B cell (primary cell): ENCODE measurements at regions not wholly inside any gene's neighbourhood (a gene's known extent, or its start where the extent isn't known, plus 50 kb on each side); places are given as distances from the start of the nearest gene placed in this dataset.
"Not testable (repeated sequence)": the region's sequence is repeated elsewhere in the genome, so short reads cannot be mapped to it uniquely, and the experiment has no call there.

Experiments used
- ATAC-seq: fragments of 200-7000 bp; cut with Tn5 transposase; one replicate; pipeline ENCODE4 v1.10.0; 2021; ENCODE audit warnings: low read depth, mild to moderate bottlenecking, moderate number of reproducible peaks, moderate library complexity
- CTCF ChIA-PET: fragments of 350-600 bp; sonication (Branson Sonifier 250); formaldehyde crosslinking; loops from one replicate; lab custom pipeline; 2021; ENCODE audit warnings: antibody characterized with exemption, inconsistent platforms; lab: Charles Lee
- POLR2A ChIA-PET: fragments of 350-600 bp; sonication (Branson Sonifier 250); formaldehyde crosslinking; loops from one replicate; lab custom pipeline; 2021; ENCODE audit warnings: antibody characterized with exemption; lab: Charles Lee
- DNase-seq: peaks from one replicate; pipeline ENCODE4 v3.0.0; 2013
- H2AFZ ChIP-seq: 2 replicates; pipeline ENCODE4 v1.6.1; 2012; ENCODE audit warnings: mild to moderate bottlenecking, low read depth, low read length; ENCODE audit not compliant: insufficient read depth, poor library complexity, severe bottlenecking
- H3K27ac ChIP-seq, 2 donors: 1 replicate in 1 of 2; 2 replicates in 1 of 2; pipeline ENCODE4 v1.5.1; 2012 to 2013; ENCODE audit warnings: low read length in 2 of 2, mild to moderate bottlenecking in 2 of 2, moderate library complexity in 1 of 2
- H3K27me3 ChIP-seq, 4 experiments: fragments of 200-600 bp in 1 of 4; sonication (generic) in 1 of 4; replicated peaks in 1 of 4; 1 replicate in 2 of 4; 2 replicates in 2 of 4; pipeline versions ENCODE4 v1.6.1 to v1.7.0; 2013 to 2016; ENCODE audit warnings: low read length in 3 of 4, mild to moderate bottlenecking in 2 of 4, mixed read lengths in 1 of 4, moderate library complexity in 1 of 4; ENCODE audit not compliant: insufficient read depth in 4 of 4, control insufficient read depth in 3 of 4; ENCODE audit errors: control extremely low read depth in 1 of 4
- H3K36me3 ChIP-seq, 2 experiments: replicated peaks in 1 of 2; 1 replicate in 1 of 2; 2 replicates in 1 of 2; pipeline versions ENCODE4 v1.6.1 to v1.7.1; 2013; ENCODE audit warnings: low read length in 1 of 2; ENCODE audit not compliant: insufficient read depth in 2 of 2, control insufficient read depth in 1 of 2; ENCODE audit errors: control extremely low read depth in 1 of 2, extremely low read depth in 1 of 2
- H3K4me1 ChIP-seq, 2 donors: fragments of 200-600 bp in 1 of 2; sonication (generic) in 1 of 2; 1 replicate in 1 of 2; 2 replicates in 1 of 2; pipeline versions ENCODE4 v1.5.1 to v1.6.1; 2013 to 2017; ENCODE audit warnings: low read length in 2 of 2; ENCODE audit not compliant: control insufficient read depth in 2 of 2, insufficient read depth in 2 of 2
- H3K4me2 ChIP-seq: replicated peaks from 2 replicates; pipeline ENCODE3; 2012; ENCODE audit warnings: mild to moderate bottlenecking, low read depth, low read length; ENCODE audit not compliant: poor library complexity, severe bottlenecking
- H3K4me3 ChIP-seq, 5 experiments: fragments of 200-600 bp in 1 of 5; sonication (generic) in 1 of 5; 1 replicate in 3 of 5; 2 replicates in 2 of 5; pipeline versions ENCODE4 v1.5.1 to v1.7.0; 2011 to 2016; ENCODE audit warnings: low read length in 4 of 5, mild to moderate bottlenecking in 4 of 5, low read depth in 2 of 5, control low read depth in 1 of 5, moderate library complexity in 1 of 5; ENCODE audit not compliant: insufficient read depth in 1 of 5; ENCODE audit errors: control extremely low read depth in 1 of 5, extremely low read depth in 1 of 5
- H3K79me2 ChIP-seq: fragments of 200-600 bp; sonication (generic); one replicate; pipeline ENCODE4 v1.6.0; 2016; ENCODE audit warnings: low read length; ENCODE audit not compliant: control insufficient read depth, insufficient read depth
- H3K9ac ChIP-seq: fragments of 200-600 bp; sonication (generic); 2 replicates; pipeline ENCODE4 v1.6.1; 2017; ENCODE audit warnings: mild to moderate bottlenecking, low read length, moderate library complexity
- H3K9me3 ChIP-seq, 3 donors: one replicate each; pipeline versions ENCODE4 v1.6.1 to v1.7.1; 2013; ENCODE audit warnings: low read length in 2 of 3; ENCODE audit not compliant: control insufficient read depth in 2 of 3, insufficient read depth in 1 of 3; ENCODE audit errors: control extremely low read depth in 1 of 3
- H4K20me1 ChIP-seq: 2 replicates; pipeline ENCODE4 v1.6.0; 2012; ENCODE audit warnings: mild to moderate bottlenecking, low read length; ENCODE audit not compliant: insufficient read depth, control insufficient read depth, poor library complexity, severe bottlenecking
- H3K27ac Mint-ChIP-seq: one replicate; pipeline ENCODE4 v1.8.0; 2021; ENCODE audit warnings: mixed read lengths
- H3K27me3 Mint-ChIP-seq: one replicate; pipeline ENCODE4 v1.8.0; 2021; ENCODE audit warnings: mixed read lengths
- H3K4me1 Mint-ChIP-seq: one replicate; pipeline ENCODE4 v1.8.0; 2021; ENCODE audit warnings: mixed read lengths
- H3K4me3 Mint-ChIP-seq: one replicate; pipeline ENCODE4 v1.8.0; 2021; ENCODE audit warnings: mixed read lengths
- H3K9me3 Mint-ChIP-seq: one replicate; pipeline ENCODE4 v1.8.0; 2022; ENCODE audit warnings: mixed read lengths; ENCODE audit not compliant: insufficient read depth
- CTCF ChIP-seq: fragments of 200-600 bp; IDR thresholded peaks from one replicate; pipeline ENCODE4 v1.8.0; 2022; ENCODE audit warnings: antibody characterized with exemption, mild to moderate bottlenecking
- EZH2 ChIP-seq: IDR thresholded peaks from 2 replicates; pipeline ENCODE4 v1.6.1; 2012; ENCODE audit warnings: borderline replicate concordance, low read depth, mild to moderate bottlenecking, moderate library complexity, low read length; ENCODE audit not compliant: insufficient read depth, poor library complexity, severe bottlenecking
- WGBS: methylation state at CpG from one replicate; pipeline ENCODE4 v1.1.5; 2013; ENCODE audit warnings: missing lambda C conversion rate; ENCODE audit not compliant: insufficient coverage; 5-methylcytosine and 5-hydroxymethylcytosine counted together
- intact Hi-C: fragments of 100-400 bp; cut with micrococcal nuclease; formaldehyde crosslinking; loops from one replicate; pipeline ENCODE4 v1.10.0; 2022

GRCh38 chr14:41423503-41423902 lies 183.2 kb upstream of the LRFN5 start:
- no peak overlapping the region for H3K27ac Mint-ChIP-seq
- Histone ChIP-seq H2AFZ (no peak overlapping the region), H3K4me1 (no peaks in the 10 kb centered on the region), H3K36me3 (no peaks in the 10 kb centered on the region), H3K9ac (no peak overlapping the region), H3K79me2 (no peaks in the 10 kb centered on the region), H3K27ac (no peak overlapping the region), H3K27me3 (no peaks in the 10 kb centered on the region), H4K20me1 (no peaks in the 10 kb centered on the region), H3K9me3 (no peaks in the 10 kb centered on the region), H3K4me3 (no peak overlapping the region), H3K4me2 (no peak overlapping the region)
- no peaks in the 10 kb centered on the region for H3K9me3 Mint-ChIP-seq
- ATAC-seq (no peak), DNase-seq (no peak)
- H3K27me3 Mint-ChIP-seq: no peaks in the 10 kb centered on the region
- POLR2A ChIA-PET: no interaction called here
- no peak overlapping the region for H3K4me3 Mint-ChIP-seq
- TF ChIP-seq EZH2 (no peak), CTCF (no peak)
- intact Hi-C loops: no loop called here
- H3K4me1 Mint-ChIP-seq: no peaks in the 10 kb centered on the region
- no CpG with 5 or more reads among the region's 3 CpGs for WGBS
- CTCF ChIA-PET: no interaction called here

- CTCF ChIA-PET: not testable (repeated sequence)
- no CpG with 5 or more reads among the region's 6 CpGs for WGBS
Measured at GRCh38 chr14:41421308-41421707, 185.4 kb upstream of the LRFN5 start.

More at GRCh38 chr14:41421308-41421707, 185.4 kb upstream of the LRFN5 start:
- H3K4me3 Mint-ChIP-seq, H2AFZ ChIP-seq, H3K27ac ChIP-seq, H3K9me3 Mint-ChIP-seq, ATAC-seq, POLR2A ChIA-PET, intact Hi-C loops, H3K27me3 ChIP-seq, H3K9ac ChIP-seq, H4K20me1 ChIP-seq, H3K27ac Mint-ChIP-seq, H3K4me1 Mint-ChIP-seq, H3K36me3 ChIP-seq, H3K4me2 ChIP-seq, H3K79me2 ChIP-seq, H3K4me3 ChIP-seq, H3K4me1 ChIP-seq, DNase-seq, H3K27me3 Mint-ChIP-seq, H3K9me3 ChIP-seq: not testable (repeated sequence)
